Liver (tissue), 8 donors: ENCODE measurements at regions not wholly inside any gene's neighbourhood (a gene's known extent, or its start where the extent isn't known, plus 50 kb on each side); places are given as distances from the start of the nearest gene placed in this dataset.

ENCODE experiments used
- DNase-seq: peaks from one replicate; pipeline ENCODE4 v3.0.0-alpha.2; 2017; ENCODE audit warnings: low spot score
- H3K27ac ChIP-seq, 2 donors: one replicate each; pipeline ENCODE4 v1.7.0; 2013; ENCODE audit warnings: inconsistent platforms in 2 of 2, low read length in 2 of 2, control low read depth in 1 of 2, low read depth in 1 of 2, mild to moderate bottlenecking in 1 of 2
- H3K27me3 ChIP-seq, 4 donors: one replicate each; pipeline versions ENCODE4 v1.6.1 to v1.7.0; 2013; ENCODE audit warnings: low read length in 3 of 4, inconsistent platforms in 1 of 4, mild to moderate bottlenecking in 1 of 4, moderate library complexity in 1 of 4; ENCODE audit not compliant: control insufficient read depth in 4 of 4, insufficient read depth in 4 of 4
- H3K36me3 ChIP-seq, 4 donors: one replicate each; pipeline versions ENCODE4 v1.6.1 to v1.7.0; 2013; ENCODE audit warnings: low read length in 3 of 4, mild to moderate bottlenecking in 3 of 4, low read depth in 1 of 4, moderate library complexity in 1 of 4; ENCODE audit not compliant: control insufficient read depth in 4 of 4, insufficient read depth in 3 of 4
- H3K4me1 ChIP-seq, 4 donors: one replicate each; pipeline versions ENCODE4 v1.6.1 to v1.7.0; 2013; ENCODE audit warnings: low read length in 3 of 4, mild to moderate bottlenecking in 3 of 4, moderate library complexity in 1 of 4; ENCODE audit not compliant: control insufficient read depth in 4 of 4, insufficient read depth in 4 of 4
- H3K4me3 ChIP-seq, 3 donors: one replicate each; pipeline versions ENCODE4 v1.6.1 to v1.7.0; 2013; ENCODE audit warnings: low read length in 3 of 3, control low read depth in 1 of 3, low read depth in 1 of 3, mild to moderate bottlenecking in 1 of 3
- H3K9ac ChIP-seq, 2 donors: one replicate each; pipeline ENCODE4 v1.7.0; 2013; ENCODE audit warnings: low read length in 2 of 2, mild to moderate bottlenecking in 2 of 2, moderate library complexity in 2 of 2, control low read depth in 1 of 2, low read depth in 1 of 2
- H3K9me3 ChIP-seq, 4 donors: one replicate each; pipeline versions ENCODE4 v1.6.1 to v1.7.0; 2013; ENCODE audit warnings: low read length in 3 of 4; ENCODE audit not compliant: control insufficient read depth in 4 of 4
- EGR1 ChIP-seq, 2 donors: IDR thresholded peaks; 2 replicates each; pipeline ENCODE4 v1.6.1; 2016 to 2018; ENCODE audit warnings: antibody characterized with exemption in 2 of 2, low read depth in 2 of 2
- FOXA1 ChIP-seq: IDR thresholded peaks from 2 replicates; pipeline ENCODE4 v1.6.1; 2016; ENCODE audit warnings: antibody characterized with exemption
- FOXA2 ChIP-seq: IDR thresholded peaks from 2 replicates; pipeline ENCODE4 v1.6.1; 2016; ENCODE audit warnings: antibody characterized with exemption
- GABPA ChIP-seq, 2 donors: IDR thresholded peaks in 1 of 2; conservative IDR thresholded peaks in 1 of 2; 2 replicates each; pipeline ENCODE4 v1.6.1; 2016; ENCODE audit warnings: antibody characterized with exemption in 2 of 2, mild to moderate bottlenecking in 1 of 2, moderate library complexity in 1 of 2
- HNF4A ChIP-seq, 2 donors: conservative IDR thresholded peaks; 2 replicates each; pipeline ENCODE4 v1.6.1; 2016; ENCODE audit warnings: antibody characterized with exemption in 2 of 2, mild to moderate bottlenecking in 2 of 2
- HNF4G ChIP-seq: IDR thresholded peaks from 2 replicates; pipeline ENCODE4 v1.6.1; 2016; ENCODE audit warnings: antibody characterized with exemption
- JUND ChIP-seq, 2 donors: IDR thresholded peaks; 2 replicates each; pipeline ENCODE4 v1.6.1; 2016; ENCODE audit warnings: antibody characterized with exemption in 2 of 2
- NR2F2 ChIP-seq: IDR thresholded peaks from 2 replicates; pipeline ENCODE4 v1.6.1; 2016; ENCODE audit warnings: antibody characterized with exemption
- RAD21 ChIP-seq, 2 donors: IDR thresholded peaks; 2 replicates each; pipeline ENCODE4 v1.6.1; 2016; ENCODE audit warnings: antibody characterized with exemption in 2 of 2, mild to moderate bottlenecking in 2 of 2
- RXRA ChIP-seq, 2 donors: IDR thresholded peaks; 2 replicates each; pipeline ENCODE4 v1.6.1; 2017 to 2018; ENCODE audit warnings: antibody characterized with exemption in 2 of 2, mild to moderate bottlenecking in 1 of 2
- WGBS: extraction: QIAGEN DNeasy Blood & Tissue Kit; methylation state at CpG from one replicate; pipeline ENCODE4 v1.1.7; 2013; 5-methylcytosine and 5-hydroxymethylcytosine counted together
- TF ChIP-seq, protein P1 (sequence below): IDR thresholded peaks from 2 replicates; pipeline ENCODE4 v1.6.1; 2016; ENCODE audit warnings: antibody characterized with exemption
- TF ChIP-seq, protein P2 (sequence below): IDR thresholded peaks from 2 replicates; pipeline ENCODE4 v1.6.1; 2016; ENCODE audit warnings: antibody characterized with exemption
- TF ChIP-seq, protein P3 (sequence below): IDR thresholded peaks from 2 replicates; pipeline ENCODE4 v1.6.1; 2016; ENCODE audit warnings: antibody characterized with exemption
- TF ChIP-seq, protein P4 (sequence below): IDR thresholded peaks from 2 replicates; pipeline ENCODE4 v1.6.1; 2016; ENCODE audit warnings: antibody characterized with exemption, mild to moderate bottlenecking
- TF ChIP-seq, protein P5 (sequence below): fragments of 150-350 bp; IDR thresholded peaks from 2 replicates; pipeline ENCODE4 v1.5.1; 2017; ENCODE audit warnings: improper control_type of control experiment, low read depth, low read length; ENCODE audit not compliant: missing input control
- donor health status: healthy.
- donor health status: healthy.
- donor health status: healthy.
- donor health status: healthy.
- donor health status: healthy.

DNA sequence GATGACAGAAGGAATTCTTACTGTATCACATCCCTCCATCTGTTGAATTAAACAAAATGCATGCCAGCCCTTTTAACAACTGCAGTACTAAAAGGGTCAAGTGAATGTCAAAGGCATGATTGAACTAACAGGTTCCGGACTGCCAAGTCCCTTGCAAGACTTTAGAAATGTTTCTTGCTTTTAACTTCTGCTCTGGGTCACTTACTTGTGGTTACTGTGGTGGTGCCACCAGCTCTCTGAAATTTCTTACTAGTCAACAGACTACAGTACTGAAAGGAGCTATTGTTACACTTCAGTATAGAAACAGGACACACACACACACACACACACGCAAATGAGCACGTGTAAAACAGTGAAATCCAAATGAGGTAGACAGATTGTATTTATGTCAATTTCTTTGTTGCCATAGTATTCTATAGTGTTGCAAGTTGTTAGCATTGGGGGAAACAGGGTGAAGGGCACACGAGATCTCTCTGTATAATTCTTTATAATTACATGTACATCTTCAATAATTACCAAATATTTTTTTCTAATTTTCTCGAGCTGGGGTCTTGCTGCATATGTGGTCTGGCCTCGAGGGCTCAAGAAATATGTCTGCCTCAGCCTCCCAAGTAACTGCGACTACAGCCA, 79.9 kb upstream of the SLC25A26 start:
- Histone ChIP-seq H3K36me3 (no peaks in the 10 kb centered on the region), H3K9ac (no peak overlapping the region), H3K27me3 (no peaks in the 10 kb centered on the region), H3K9me3 (no peaks in the 10 kb centered on the region), H3K27ac (no peak overlapping the region), H3K4me3 (no peak overlapping the region), H3K4me1 (peaks cover 0 to 1% (median 0%) of the 10 kb centered on the region in 4 donors)
- DNase-seq = no peak
- WGBS = 85% methylated on average over 7 of the region's 7 CpGs
- no peak for TF ChIP-seq FOXA1
- TF ChIP-seq, protein P1, sequence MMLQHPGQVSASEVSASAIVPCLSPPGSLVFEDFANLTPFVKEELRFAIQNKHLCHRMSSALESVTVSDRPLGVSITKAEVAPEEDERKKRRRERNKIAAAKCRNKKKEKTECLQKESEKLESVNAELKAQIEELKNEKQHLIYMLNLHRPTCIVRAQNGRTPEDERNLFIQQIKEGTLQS = no peak
- TF ChIP-seq FOXA2 = no peak
- TF ChIP-seq HNF4A (conservative IDR thresholded peaks at IDR 0.05) = no peak
- TF ChIP-seq EGR1 (IDR thresholded peaks at IDR 0.05; ENCODE audit: low read depth in 2 of 2) = no peak
- TF ChIP-seq JUND (IDR thresholded peaks at IDR 0.05) = no peak
- no peak for TF ChIP-seq RAD21 (IDR thresholded peaks at IDR 0.05)
- no peak for TF ChIP-seq NR2F2
- no peak for TF ChIP-seq GABPA (IDR thresholded peaks at IDR 0.05 in 1 of 2, conservative IDR thresholded peaks at IDR 0.05 in 1 of 2)
- TF ChIP-seq, protein P2, sequence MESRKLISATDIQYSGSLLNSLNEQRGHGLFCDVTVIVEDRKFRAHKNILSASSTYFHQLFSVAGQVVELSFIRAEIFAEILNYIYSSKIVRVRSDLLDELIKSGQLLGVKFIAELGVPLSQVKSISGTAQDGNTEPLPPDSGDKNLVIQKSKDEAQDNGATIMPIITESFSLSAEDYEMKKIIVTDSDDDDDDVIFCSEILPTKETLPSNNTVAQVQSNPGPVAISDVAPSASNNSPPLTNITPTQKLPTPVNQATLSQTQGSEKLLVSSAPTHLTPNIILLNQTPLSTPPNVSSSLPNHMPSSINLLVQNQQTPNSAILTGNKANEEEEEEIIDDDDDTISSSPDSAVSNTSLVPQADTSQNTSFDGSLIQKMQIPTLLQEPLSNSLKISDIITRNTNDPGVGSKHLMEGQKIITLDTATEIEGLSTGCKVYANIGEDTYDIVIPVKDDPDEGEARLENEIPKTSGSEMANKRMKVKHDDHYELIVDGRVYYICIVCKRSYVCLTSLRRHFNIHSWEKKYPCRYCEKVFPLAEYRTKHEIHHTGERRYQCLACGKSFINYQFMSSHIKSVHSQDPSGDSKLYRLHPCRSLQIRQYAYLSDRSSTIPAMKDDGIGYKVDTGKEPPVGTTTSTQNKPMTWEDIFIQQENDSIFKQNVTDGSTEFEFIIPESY = no peak
- TF ChIP-seq, protein P3, sequence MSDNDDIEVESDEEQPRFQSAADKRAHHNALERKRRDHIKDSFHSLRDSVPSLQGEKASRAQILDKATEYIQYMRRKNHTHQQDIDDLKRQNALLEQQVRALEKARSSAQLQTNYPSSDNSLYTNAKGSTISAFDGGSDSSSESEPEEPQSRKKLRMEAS = no peak
- TF ChIP-seq, protein P4, sequence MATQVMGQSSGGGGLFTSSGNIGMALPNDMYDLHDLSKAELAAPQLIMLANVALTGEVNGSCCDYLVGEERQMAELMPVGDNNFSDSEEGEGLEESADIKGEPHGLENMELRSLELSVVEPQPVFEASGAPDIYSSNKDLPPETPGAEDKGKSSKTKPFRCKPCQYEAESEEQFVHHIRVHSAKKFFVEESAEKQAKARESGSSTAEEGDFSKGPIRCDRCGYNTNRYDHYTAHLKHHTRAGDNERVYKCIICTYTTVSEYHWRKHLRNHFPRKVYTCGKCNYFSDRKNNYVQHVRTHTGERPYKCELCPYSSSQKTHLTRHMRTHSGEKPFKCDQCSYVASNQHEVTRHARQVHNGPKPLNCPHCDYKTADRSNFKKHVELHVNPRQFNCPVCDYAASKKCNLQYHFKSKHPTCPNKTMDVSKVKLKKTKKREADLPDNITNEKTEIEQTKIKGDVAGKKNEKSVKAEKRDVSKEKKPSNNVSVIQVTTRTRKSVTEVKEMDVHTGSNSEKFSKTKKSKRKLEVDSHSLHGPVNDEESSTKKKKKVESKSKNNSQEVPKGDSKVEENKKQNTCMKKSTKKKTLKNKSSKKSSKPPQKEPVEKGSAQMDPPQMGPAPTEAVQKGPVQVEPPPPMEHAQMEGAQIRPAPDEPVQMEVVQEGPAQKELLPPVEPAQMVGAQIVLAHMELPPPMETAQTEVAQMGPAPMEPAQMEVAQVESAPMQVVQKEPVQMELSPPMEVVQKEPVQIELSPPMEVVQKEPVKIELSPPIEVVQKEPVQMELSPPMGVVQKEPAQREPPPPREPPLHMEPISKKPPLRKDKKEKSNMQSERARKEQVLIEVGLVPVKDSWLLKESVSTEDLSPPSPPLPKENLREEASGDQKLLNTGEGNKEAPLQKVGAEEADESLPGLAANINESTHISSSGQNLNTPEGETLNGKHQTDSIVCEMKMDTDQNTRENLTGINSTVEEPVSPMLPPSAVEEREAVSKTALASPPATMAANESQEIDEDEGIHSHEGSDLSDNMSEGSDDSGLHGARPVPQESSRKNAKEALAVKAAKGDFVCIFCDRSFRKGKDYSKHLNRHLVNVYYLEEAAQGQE = no peak
- no peak for TF ChIP-seq HNF4G
- no peak for TF ChIP-seq RXRA (IDR thresholded peaks at IDR 0.05)

DNA sequence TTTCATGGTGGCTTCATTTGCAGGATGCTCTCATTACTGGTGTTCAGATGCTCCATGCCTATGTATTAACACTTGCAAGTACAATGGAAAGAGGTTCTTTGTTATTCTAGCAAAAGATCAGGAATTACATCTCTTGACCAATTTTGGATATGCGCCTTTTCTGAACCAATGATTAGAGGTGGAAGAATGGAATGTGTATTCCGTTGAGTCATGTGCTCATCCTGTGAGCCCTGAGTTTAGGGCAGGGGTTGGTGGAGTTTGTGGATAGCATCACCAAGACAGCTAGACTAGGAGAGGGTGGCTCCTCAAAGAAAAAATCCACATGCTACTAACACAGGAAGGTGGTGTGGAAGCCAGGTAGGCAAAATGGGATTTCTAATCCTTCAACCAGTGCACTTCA, 80.7 kb upstream of the SLC25A26 start:
- no peaks in the 10 kb centered on the region for H3K27me3 ChIP-seq
- H3K9me3 ChIP-seq = no peaks in the 10 kb centered on the region
- WGBS = 75% methylated on average over 2 of the region's 2 CpGs
- no peak overlapping the region for H3K4me3 ChIP-seq
- no peaks in the 10 kb centered on the region for H3K36me3 ChIP-seq
- TF ChIP-seq NR2F2 = no peak
- TF ChIP-seq, protein P5, sequence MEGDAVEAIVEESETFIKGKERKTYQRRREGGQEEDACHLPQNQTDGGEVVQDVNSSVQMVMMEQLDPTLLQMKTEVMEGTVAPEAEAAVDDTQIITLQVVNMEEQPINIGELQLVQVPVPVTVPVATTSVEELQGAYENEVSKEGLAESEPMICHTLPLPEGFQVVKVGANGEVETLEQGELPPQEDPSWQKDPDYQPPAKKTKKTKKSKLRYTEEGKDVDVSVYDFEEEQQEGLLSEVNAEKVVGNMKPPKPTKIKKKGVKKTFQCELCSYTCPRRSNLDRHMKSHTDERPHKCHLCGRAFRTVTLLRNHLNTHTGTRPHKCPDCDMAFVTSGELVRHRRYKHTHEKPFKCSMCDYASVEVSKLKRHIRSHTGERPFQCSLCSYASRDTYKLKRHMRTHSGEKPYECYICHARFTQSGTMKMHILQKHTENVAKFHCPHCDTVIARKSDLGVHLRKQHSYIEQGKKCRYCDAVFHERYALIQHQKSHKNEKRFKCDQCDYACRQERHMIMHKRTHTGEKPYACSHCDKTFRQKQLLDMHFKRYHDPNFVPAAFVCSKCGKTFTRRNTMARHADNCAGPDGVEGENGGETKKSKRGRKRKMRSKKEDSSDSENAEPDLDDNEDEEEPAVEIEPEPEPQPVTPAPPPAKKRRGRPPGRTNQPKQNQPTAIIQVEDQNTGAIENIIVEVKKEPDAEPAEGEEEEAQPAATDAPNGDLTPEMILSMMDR = no peak
- no peak overlapping the region for H3K27ac ChIP-seq
- no peak overlapping the region for H3K9ac ChIP-seq
- no peak for DNase-seq
- peaks cover 0 to 1% (median 0%) of the 10 kb centered on the region in 4 donors for H3K4me1 ChIP-seq
